ENCODE measurements at regions not wholly inside any gene's neighbourhood (a gene's known extent, or its start where the extent isn't known, plus 50 kb on each side); places are given as distances from the start of the nearest gene placed in this dataset.

- no peaks in the 10 kb centered on the region for H3F3A ChIP-seq (ENCODE audit: low read depth)
- TF ChIP-seq EZH2phosphoT487 (IDR thresholded peaks at IDR 0.05; ENCODE audit: borderline replicate concordance) (no peak), CTCF (conservative IDR thresholded peaks at IDR 0.05; ENCODE audit: low read length) (no peak)
Measured at GRCh38 chr12:118467641-118468305, 91.4 kb downstream of the SUDS3 start.

GRCh38 chr12:118472940-118473339, 96.6 kb downstream of the SUDS3 start:
- H3K79me2 ChIP-seq (ENCODE audit: insufficient read depth, low read length) = no peaks in the 10 kb centered on the region
- no peak overlapping the region for H3K9ac ChIP-seq (ENCODE audit: low read depth, low read length, poor library complexity, severe bottlenecking)
- no peaks in the 10 kb centered on the region for H3F3A ChIP-seq (ENCODE audit: low read depth)
- H3K36me3 ChIP-seq (ENCODE audit: insufficient read depth, low read length) = no peaks in the 10 kb centered on the region
- no peaks in the 10 kb centered on the region for H3K4me1 ChIP-seq (ENCODE audit: insufficient read depth, low read length, poor library complexity, severe bottlenecking)
- H3K27me3 ChIP-seq (ENCODE audit: insufficient read depth, low read length, poor library complexity, severe bottlenecking) = no peaks in the 10 kb centered on the region
- H3K9me2 ChIP-seq (replicated peaks; ENCODE audit: low read depth, low read length) = no peaks in the 10 kb centered on the region
- H2AFZ ChIP-seq (ENCODE audit: low read length) = no peak overlapping the region
- H3K4me3 ChIP-seq (ENCODE audit: low read length, poor library complexity, severe bottlenecking) = no peak overlapping the region
- H3K4me2 ChIP-seq (ENCODE audit: low read depth, low read length, poor library complexity, severe bottlenecking) = no peak overlapping the region
- no peak for TF ChIP-seq CTCF (conservative IDR thresholded peaks at IDR 0.05; ENCODE audit: low read length)
- no peak for TF ChIP-seq EZH2phosphoT487 (IDR thresholded peaks at IDR 0.05; ENCODE audit: borderline replicate concordance)
- H4K20me1 ChIP-seq (ENCODE audit: insufficient read depth, low read length, poor library complexity, severe bottlenecking) = no peaks in the 10 kb centered on the region
- no peaks in the 10 kb centered on the region for H3K9me3 ChIP-seq (ENCODE audit: insufficient read depth, low read depth, low read length)

More at GRCh38 chr12:118467641-118468305, 91.4 kb downstream of the SUDS3 start:
- Histone ChIP-seq H4K20me1 (ENCODE audit: insufficient read depth, low read length, poor library complexity, severe bottlenecking) (no peaks in the 10 kb centered on the region), H3K9me3 (ENCODE audit: insufficient read depth, low read depth, low read length) (no peaks in the 10 kb centered on the region), H3K4me1 (ENCODE audit: insufficient read depth, low read length, poor library complexity, severe bottlenecking) (no peaks in the 10 kb centered on the region), H3K9ac (ENCODE audit: low read depth, low read length, poor library complexity, severe bottlenecking) (no peak overlapping the region), H3K4me3 (ENCODE audit: low read length, poor library complexity, severe bottlenecking) (no peak overlapping the region), H3K27me3 (ENCODE audit: insufficient read depth, low read length, poor library complexity, severe bottlenecking) (no peaks in the 10 kb centered on the region), H3K79me2 (ENCODE audit: insufficient read depth, low read length) (no peaks in the 10 kb centered on the region), H3K9me2 (replicated peaks; ENCODE audit: low read depth, low read length) (no peaks in the 10 kb centered on the region), H3K4me2 (ENCODE audit: low read depth, low read length, poor library complexity, severe bottlenecking) (no peak overlapping the region), H2AFZ (ENCODE audit: low read length) (no peak overlapping the region), H3K36me3 (ENCODE audit: insufficient read depth, low read length) (no peaks in the 10 kb centered on the region)

- TF ChIP-seq CTCF (conservative IDR thresholded peaks at IDR 0.05; ENCODE audit: low read length) (no peak), EZH2phosphoT487 (IDR thresholded peaks at IDR 0.05; ENCODE audit: borderline replicate concordance) (no peak)
Measured at GRCh38 chr12:118480235-118480634, 103.9 kb downstream of the SUDS3 start.

More at GRCh38 chr12:118480235-118480634, 103.9 kb downstream of the SUDS3 start:
- no peak overlapping the region for H3K4me3 ChIP-seq (ENCODE audit: low read length, poor library complexity, severe bottlenecking)
- no peaks in the 10 kb centered on the region for H3K36me3 ChIP-seq (ENCODE audit: insufficient read depth, low read length)
- H3K4me1 ChIP-seq (ENCODE audit: insufficient read depth, low read length, poor library complexity, severe bottlenecking) = no peaks in the 10 kb centered on the region
- no peaks in the 10 kb centered on the region for H4K20me1 ChIP-seq (ENCODE audit: insufficient read depth, low read length, poor library complexity, severe bottlenecking)
- no peak overlapping the region for H3K4me2 ChIP-seq (ENCODE audit: low read depth, low read length, poor library complexity, severe bottlenecking)
- no peaks in the 10 kb centered on the region for H3K79me2 ChIP-seq (ENCODE audit: insufficient read depth, low read length)
- no peaks in the 10 kb centered on the region for H3K9me2 ChIP-seq (replicated peaks; ENCODE audit: low read depth, low read length)
- H3K9ac ChIP-seq (ENCODE audit: low read depth, low read length, poor library complexity, severe bottlenecking) = no peak overlapping the region
- H2AFZ ChIP-seq (ENCODE audit: low read length) = no peak overlapping the region
- no peaks in the 10 kb centered on the region for H3K27me3 ChIP-seq (ENCODE audit: insufficient read depth, low read length, poor library complexity, severe bottlenecking)
- H3K9me3 ChIP-seq (ENCODE audit: insufficient read depth, low read depth, low read length) = no peaks in the 10 kb centered on the region
- no peaks in the 10 kb centered on the region for H3F3A ChIP-seq (ENCODE audit: low read depth)
